Transverse colon (tissue), 4 donors: ENCODE measurements at regions not wholly inside any gene's neighbourhood (a gene's known extent, or its start where the extent isn't known, plus 50 kb on each side); places are given as distances from the start of the nearest gene placed in this dataset.
"Not testable (repeated sequence)": the region's sequence is repeated elsewhere in the genome, so short reads cannot be mapped to it uniquely, and the experiment has no call there.

ENCODE experiments used
- DNase-seq: peaks from one replicate; pipeline ENCODE4 v3.0.0-alpha.2; 2019
- H3K27ac ChIP-seq, 4 donors: fragments of 200-600 bp; sonication (generic); 2 replicates each; pipeline ENCODE4 v1.5.1; 2016 to 2018; ENCODE audit warnings: inconsistent platforms in 4 of 4
- H3K27me3 ChIP-seq: fragments of 200-600 bp; sonication (generic); 2 replicates; pipeline ENCODE4 v1.5.1; 2017; ENCODE audit warnings: inconsistent platforms
- H3K36me3 ChIP-seq, 4 donors: fragments of 200-600 bp; sonication (generic); 2 replicates each; pipeline ENCODE4 v1.5.1; 2017 to 2019; ENCODE audit warnings: inconsistent platforms in 4 of 4
- H3K4me1 ChIP-seq, 4 donors: fragments of 200-600 bp; sonication (generic); 2 replicates each; pipeline ENCODE4 v1.5.1; 2017 to 2020; ENCODE audit warnings: inconsistent platforms in 4 of 4
- H3K4me3 ChIP-seq, 4 donors: fragments of 200-600 bp; sonication (generic); 1 replicate in 1 of 4; 2 replicates in 3 of 4; pipeline versions ENCODE4 v1.5.1 to v1.6.1; 2017 to 2019; ENCODE audit warnings: inconsistent platforms in 4 of 4
- H3K9me3 ChIP-seq, 2 donors: fragments of 200-600 bp; sonication (generic); 2 replicates each; pipeline ENCODE4 v1.5.1; 2017 to 2019; ENCODE audit warnings: inconsistent platforms in 2 of 2
- CTCF ChIP-seq, 5 experiments: fragments of 200-600 bp in 3 of 5; fragments of 450-650 bp in 2 of 5; sonication (generic) in 3 of 5; IDR thresholded peaks; 1 replicate in 2 of 5; 2 replicates in 3 of 5; pipeline ENCODE4 v1.5.1; 2016 to 2017; ENCODE audit warnings: antibody characterized with exemption in 5 of 5, inconsistent platforms in 3 of 5, mild to moderate bottlenecking in 2 of 5, moderate library complexity in 1 of 5
- EP300 ChIP-seq: sonication (generic); formaldehyde crosslinking; IDR thresholded peaks from one replicate; pipeline ENCODE4 v1.6.1; 2017; ENCODE audit warnings: antibody characterized with exemption, low read depth
- POLR2A ChIP-seq: fragments of 450-650 bp; IDR thresholded peaks from one replicate; pipeline ENCODE4 v1.6.1; 2016; ENCODE audit warnings: antibody characterized with exemption, mild to moderate bottlenecking, moderate library complexity
- POLR2AphosphoS5 ChIP-seq, 3 donors: sonication (generic); formaldehyde crosslinking; IDR thresholded peaks; one replicate each; pipeline ENCODE4 v1.6.1; 2016; ENCODE audit warnings: antibody characterized with exemption in 3 of 3
- WGBS, 2 donors: methylation state at CpG; one replicate each; pipeline ENCODE4 v1.1.5; 2018; ENCODE audit warnings: low coverage in 1 of 2; 5-methylcytosine and 5-hydroxymethylcytosine counted together
- in situ Hi-C, 4 donors: fragments of 200-750 bp; cut with MboI; loops; one replicate each; pipeline versions ENCODE4 v1.15.0 to v1.15.1; 2017; ENCODE audit warnings: low sequenced_read_pairs in 3 of 4, low pct_ligation_motif_present in 1 of 4, low pct_unique_long_range_greater_than_20kb in 1 of 4
- intact Hi-C: fragments of 100-400 bp; cut with DNase I; formaldehyde crosslinking; loops from one replicate; pipeline ENCODE4 v1.15.1; 2023; ENCODE audit warnings: low total_unique reads

GRCh38 chr4:163726641-163727040, 232.2 kb downstream of the TMA16 start:
- intact Hi-C loops (no loop called here), in situ Hi-C loops (no loop called here)
- Histone ChIP-seq H3K9me3 (no peaks in the 10 kb centered on the region), H3K27me3 (no peaks in the 10 kb centered on the region), H3K4me3 (no peak overlapping the region), H3K4me1 (no peaks in the 10 kb centered on the region), H3K36me3 (no peaks in the 10 kb centered on the region), H3K27ac (no peak overlapping the region)
- TF ChIP-seq EP300 (no peak), CTCF (IDR thresholded peaks at IDR 0.05) (no peak), POLR2AphosphoS5 (IDR thresholded peaks at IDR 0.05) (no peak), POLR2A (no peak)
- no peak for DNase-seq
- 49 to 79% methylated on average over 2 of the region's 2 CpGs for WGBS, 2 donors

- H3K4me1 ChIP-seq, result no peaks in the 10 kb centered on the region
- no peak overlapping the region for H3K27ac ChIP-seq
- in situ Hi-C loops (no loop called here), intact Hi-C loops (no loop called here)
- H3K27me3 ChIP-seq, result no peaks in the 10 kb centered on the region
- no peak for DNase-seq
- H3K4me3 ChIP-seq, result no peak overlapping the region
- 83 to 100% methylated on average over 1 to 2 of the region's 2 CpGs for WGBS, 2 donors
- no peaks in the 10 kb centered on the region for H3K36me3 ChIP-seq
- H3K9me3 ChIP-seq, result peaks cover 0 to 3% of the 10 kb centered on the region in 2 donors
- TF ChIP-seq CTCF (IDR thresholded peaks at IDR 0.05), result no peak
- TF ChIP-seq POLR2AphosphoS5 (IDR thresholded peaks at IDR 0.05), result no peak
- TF ChIP-seq EP300, result no peak
- TF ChIP-seq POLR2A, result no peak
Observed at GRCh38 chr4:163731071-163731470, 236.6 kb downstream of the TMA16 start.

- in situ Hi-C loops, result no loop called here
Observed at GRCh38 chr4:163732473-163732872, 238.0 kb downstream of the TMA16 start.

GRCh38 chr4:163736876-163737275, 242.4 kb downstream of the TMA16 start:
- H3K9me3 ChIP-seq, result peaks cover 0 to 3% of the 10 kb centered on the region in 2 donors
- no peaks in the 10 kb centered on the region for H3K27me3 ChIP-seq
- DNase-seq, result no peak
- H3K4me3 ChIP-seq, result no peak overlapping the region
- no peaks in the 10 kb centered on the region for H3K36me3 ChIP-seq
- TF ChIP-seq POLR2A (no peak), EP300 (no peak), POLR2AphosphoS5 (IDR thresholded peaks at IDR 0.05) (no peak), CTCF (IDR thresholded peaks at IDR 0.05) (no peak)
- WGBS, 2 donors, result 93% methylated on average over 3 of the region's 3 CpGs; no CpG with 5 or more reads in 1 of the 2 donors
- no peaks in the 10 kb centered on the region for H3K4me1 ChIP-seq
- in situ Hi-C loops, result no loop called here
- H3K27ac ChIP-seq, result no peak overlapping the region
- intact Hi-C loops, result no loop called here

More at GRCh38 chr4:163732473-163732872, 238.0 kb downstream of the TMA16 start:
- Histone ChIP-seq H3K36me3 (no peaks in the 10 kb centered on the region), H3K4me1 (no peaks in the 10 kb centered on the region), H3K27ac (no peak overlapping the region), H3K9me3 (peaks cover 0 to 3% of the 10 kb centered on the region in 2 donors), H3K4me3 (no peak overlapping the region), H3K27me3 (no peaks in the 10 kb centered on the region)
- intact Hi-C loops, result no loop called here
- no peak for DNase-seq
- TF ChIP-seq POLR2AphosphoS5 (IDR thresholded peaks at IDR 0.05) (no peak), EP300 (no peak), CTCF (IDR thresholded peaks at IDR 0.05) (no peak), POLR2A (no peak)

- in situ Hi-C loops, H3K4me1 ChIP-seq, H3K4me3 ChIP-seq, DNase-seq, intact Hi-C loops, H3K27ac ChIP-seq, H3K9me3 ChIP-seq, H3K36me3 ChIP-seq, H3K27me3 ChIP-seq: not testable (repeated sequence)
- 80 to 91% methylated on average over 1 to 6 of the region's 7 CpGs for WGBS, 2 donors
Observed at GRCh38 chr4:163737846-163738245, 243.4 kb downstream of the TMA16 start.
